Keratinocyte (primary cell): ENCODE measurements at regions not wholly inside any gene's neighbourhood (a gene's known extent, or its start where the extent isn't known, plus 50 kb on each side); places are given as distances from the start of the nearest gene placed in this dataset.

Source experiments
- CTCF ChIP-seq, 3 experiments: IDR thresholded peaks in 1 of 3; conservative IDR thresholded peaks in 1 of 3; optimal IDR thresholded peaks in 1 of 3; 2 replicates in 2 of 3; 3 replicates in 1 of 3; pipeline versions ENCODE3 to v1.5.1; 2011; ENCODE audit warnings: low read length in 3 of 3, mild to moderate bottlenecking in 3 of 3, moderate library complexity in 2 of 3, control low read depth in 1 of 3, inconsistent platforms in 1 of 3; ENCODE audit not compliant: insufficient read depth in 2 of 3; ENCODE audit errors: extremely low read depth in 1 of 3
- EZH2 ChIP-seq: IDR thresholded peaks from one replicate; pipeline ENCODE4 v1.6.1; 2012; ENCODE audit warnings: inconsistent platforms, mild to moderate bottlenecking, low read length, moderate library complexity

- TF ChIP-seq CTCF (optimal IDR thresholded peaks at IDR 0.05 in 1 of 3, IDR thresholded peaks at IDR 0.05 in 1 of 3, conservative IDR thresholded peaks at IDR 0.05 in 1 of 3; ENCODE audit: extremely low read depth in 1 of 3, insufficient read depth in 2 of 3, low read length in 3 of 3) (no peak), EZH2 (no peak)
Measured at GRCh38 chr18:54774423-54774822, 53.9 kb upstream of the RAB27B start.
